Esophagus squamous epithelium (tissue), 5 donors: ENCODE measurements at regions not wholly inside any gene's neighbourhood (a gene's known extent, or its start where the extent isn't known, plus 50 kb on each side); places are given as distances from the start of the nearest gene placed in this dataset.

Experiments
- DNase-seq: peaks from one replicate; lab custom pipeline; 2025; lab: John Stamatoyannopoulos, UW
- H3K27ac ChIP-seq, 4 donors: fragments of 200-600 bp; sonication (generic); one replicate each; pipeline ENCODE4 v1.5.1; 2016 to 2019; ENCODE audit warnings: mild to moderate bottlenecking in 1 of 4
- H3K27me3 ChIP-seq, 4 donors: fragments of 200-600 bp; sonication (generic); 1 replicate in 3 of 4; 2 replicates in 1 of 4; pipeline versions ENCODE4 v1.5.1 to v1.6.0; 2017 to 2021; ENCODE audit warnings: antibody characterized with exemption in 1 of 4
- H3K36me3 ChIP-seq, 3 donors: fragments of 200-600 bp; sonication (generic); one replicate each; pipeline ENCODE4 v1.5.1; 2016 to 2019
- H3K4me1 ChIP-seq, 3 donors: fragments of 200-600 bp; sonication (generic); one replicate each; pipeline ENCODE4 v1.5.1; 2017 to 2019
- H3K4me3 ChIP-seq, 4 donors: fragments of 200-600 bp; sonication (generic); 1 replicate in 3 of 4; 2 replicates in 1 of 4; pipeline ENCODE4 v1.5.1; 2016 to 2019; ENCODE audit warnings: mild to moderate bottlenecking in 2 of 4, moderate library complexity in 1 of 4
- H3K9me3 ChIP-seq, 3 donors: fragments of 200-600 bp; sonication (generic); one replicate each; pipeline ENCODE4 v1.5.1; 2016 to 2019
- CTCF ChIP-seq, 6 experiments: fragments of 450-650 bp in 4 of 6; fragments of 200-600 bp in 2 of 6; sonication (generic) in 2 of 6; IDR thresholded peaks; one replicate each; pipeline ENCODE4 v1.5.1; 2016 to 2019; ENCODE audit warnings: antibody characterized with exemption in 6 of 6, mild to moderate bottlenecking in 4 of 6, moderate library complexity in 4 of 6
- POLR2A ChIP-seq, 4 donors: fragments of 450-650 bp; IDR thresholded peaks; one replicate each; pipeline ENCODE4 v1.6.1; 2017; ENCODE audit warnings: antibody characterized with exemption in 4 of 4, mild to moderate bottlenecking in 4 of 4, moderate library complexity in 3 of 4
- WGBS, 2 donors: methylation state at CpG; one replicate each; pipeline ENCODE4 v1.1.5; 2018; 5-methylcytosine and 5-hydroxymethylcytosine counted together
- intact Hi-C: fragments of 100-400 bp; cut with DNase I; formaldehyde crosslinking; loops from one replicate; pipeline ENCODE4 v1.15.0; 2022
- donor health status: DM: yes; HTN: yes; CAD: no.

DNA sequence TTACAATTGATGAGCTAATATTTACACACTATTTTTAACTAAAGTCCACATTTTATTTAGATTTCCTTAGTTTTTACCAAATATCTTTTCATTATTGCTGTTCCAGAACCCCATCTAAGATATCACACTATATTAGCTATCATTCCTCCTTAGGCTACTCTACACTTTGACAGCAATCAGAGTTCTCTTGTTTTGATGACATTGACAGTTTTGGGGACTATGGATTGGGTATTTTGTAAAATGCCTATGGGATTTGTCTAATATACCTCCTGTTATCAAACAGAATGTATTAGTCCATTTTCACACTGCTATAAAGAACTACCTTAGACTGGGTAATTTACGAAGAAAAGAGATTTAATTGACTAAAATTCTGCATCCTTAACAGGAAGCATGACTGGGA, 489.1 kb downstream of the FOXG1 start:
- 55 to 70% methylated on average over 1 of the region's 1 CpG for WGBS, 2 donors
- DNase-seq, result no peak
- Histone ChIP-seq H3K27me3 (no peaks in the 10 kb centered on the region), H3K9me3 (peaks cover 0 to 6% (median 0%) of the 10 kb centered on the region in 3 donors), H3K36me3 (no peaks in the 10 kb centered on the region), H3K4me1 (no peaks in the 10 kb centered on the region), H3K27ac (no peak overlapping the region), H3K4me3 (no peak overlapping the region)
- TF ChIP-seq CTCF (IDR thresholded peaks at IDR 0.05), result no peak
- no peak for TF ChIP-seq POLR2A (IDR thresholded peaks at IDR 0.05)
- intact Hi-C loops, result no loop called here

- Histone ChIP-seq H3K9me3 (no peaks in the 10 kb centered on the region), H3K27me3 (no peaks in the 10 kb centered on the region), H3K4me3 (no peak overlapping the region), H3K36me3 (no peaks in the 10 kb centered on the region), H3K4me1 (no peaks in the 10 kb centered on the region), H3K27ac (no peak overlapping the region)
- intact Hi-C loops, result no loop called here
- no peak for TF ChIP-seq POLR2A (IDR thresholded peaks at IDR 0.05)
- TF ChIP-seq CTCF (IDR thresholded peaks at IDR 0.05), result no peak
- DNase-seq, result no peak
- 36 to 47% methylated on average over 1 of the region's 1 CpG for WGBS, 2 donors
Observed at GRCh38 chr14:29262979-29263378, 496.4 kb downstream of the FOXG1 start.

- intact Hi-C loops, result no loop called here
- Histone ChIP-seq H3K36me3 (no peaks in the 10 kb centered on the region), H3K4me1 (no peaks in the 10 kb centered on the region), H3K27ac (no peak overlapping the region), H3K27me3 (no peaks in the 10 kb centered on the region), H3K9me3 (no peaks in the 10 kb centered on the region), H3K4me3 (no peak overlapping the region)
- TF ChIP-seq POLR2A (IDR thresholded peaks at IDR 0.05), result no peak
- no peak for TF ChIP-seq CTCF (IDR thresholded peaks at IDR 0.05)
- 40 to 56% methylated on average over 4 of the region's 4 CpGs for WGBS, 2 donors
- no peak for DNase-seq
Observed at GRCh38 chr14:29264865-29265264, 498.3 kb downstream of the FOXG1 start.

- no peaks in the 10 kb centered on the region for H3K4me1 ChIP-seq
- no peaks in the 10 kb centered on the region for H3K36me3 ChIP-seq
- no peak for TF ChIP-seq CTCF (IDR thresholded peaks at IDR 0.05)
- TF ChIP-seq POLR2A (IDR thresholded peaks at IDR 0.05), result no peak
- 39 to 71% methylated on average over 1 of the region's 1 CpG for WGBS, 2 donors
- no peaks in the 10 kb centered on the region for H3K27me3 ChIP-seq
- H3K9me3 ChIP-seq, result no peaks in the 10 kb centered on the region
- no peak overlapping the region for H3K4me3 ChIP-seq
- H3K27ac ChIP-seq, result no peak overlapping the region
- intact Hi-C loops, result no loop called here
- DNase-seq, result no peak
Observed at GRCh38 chr14:29265852-29266251, 499.3 kb downstream of the FOXG1 start.

GRCh38 chr14:29271669-29272068, 505.1 kb downstream of the FOXG1 start:
- Histone ChIP-seq H3K27ac (no peak overlapping the region), H3K9me3 (no peaks in the 10 kb centered on the region), H3K36me3 (no peaks in the 10 kb centered on the region), H3K4me3 (no peak overlapping the region), H3K27me3 (no peaks in the 10 kb centered on the region), H3K4me1 (no peaks in the 10 kb centered on the region)
- TF ChIP-seq CTCF (IDR thresholded peaks at IDR 0.05) (no peak), POLR2A (IDR thresholded peaks at IDR 0.05) (no peak)
- intact Hi-C loops, result no loop called here
- DNase-seq, result no peak
